ENCODE measurements at regions not wholly inside any gene's neighbourhood (a gene's known extent, or its start where the extent isn't known, plus 50 kb on each side); places are given as distances from the start of the nearest gene placed in this dataset.

GRCh38 chr20:2230726-2231488 lies 64.9 kb upstream of the TGM3 start:
- H3K4me1 ChIP-seq = no peaks in the 10 kb centered on the region
- H3K27ac ChIP-seq = no peak overlapping the region
- H3K27me3 ChIP-seq = peaks cover 0 to 3% (median 0%) of the 10 kb centered on the region in 7 donors
- TF ChIP-seq, protein P1, sequence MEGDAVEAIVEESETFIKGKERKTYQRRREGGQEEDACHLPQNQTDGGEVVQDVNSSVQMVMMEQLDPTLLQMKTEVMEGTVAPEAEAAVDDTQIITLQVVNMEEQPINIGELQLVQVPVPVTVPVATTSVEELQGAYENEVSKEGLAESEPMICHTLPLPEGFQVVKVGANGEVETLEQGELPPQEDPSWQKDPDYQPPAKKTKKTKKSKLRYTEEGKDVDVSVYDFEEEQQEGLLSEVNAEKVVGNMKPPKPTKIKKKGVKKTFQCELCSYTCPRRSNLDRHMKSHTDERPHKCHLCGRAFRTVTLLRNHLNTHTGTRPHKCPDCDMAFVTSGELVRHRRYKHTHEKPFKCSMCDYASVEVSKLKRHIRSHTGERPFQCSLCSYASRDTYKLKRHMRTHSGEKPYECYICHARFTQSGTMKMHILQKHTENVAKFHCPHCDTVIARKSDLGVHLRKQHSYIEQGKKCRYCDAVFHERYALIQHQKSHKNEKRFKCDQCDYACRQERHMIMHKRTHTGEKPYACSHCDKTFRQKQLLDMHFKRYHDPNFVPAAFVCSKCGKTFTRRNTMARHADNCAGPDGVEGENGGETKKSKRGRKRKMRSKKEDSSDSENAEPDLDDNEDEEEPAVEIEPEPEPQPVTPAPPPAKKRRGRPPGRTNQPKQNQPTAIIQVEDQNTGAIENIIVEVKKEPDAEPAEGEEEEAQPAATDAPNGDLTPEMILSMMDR (IDR thresholded peaks at IDR 0.05) = no peak
- no peaks in the 10 kb centered on the region for H3K36me3 ChIP-seq
- 80 to 84% methylated on average over 8 of the region's 8 CpGs for WGBS, 2 donors
- ATAC-seq = no peak
- no peak for DNase-seq
- intact Hi-C loops (cut with DNase I) = no loop called here
- no peaks in the 10 kb centered on the region for H3K9me3 ChIP-seq
- H3K4me3 ChIP-seq = no peak overlapping the region

DNA sequence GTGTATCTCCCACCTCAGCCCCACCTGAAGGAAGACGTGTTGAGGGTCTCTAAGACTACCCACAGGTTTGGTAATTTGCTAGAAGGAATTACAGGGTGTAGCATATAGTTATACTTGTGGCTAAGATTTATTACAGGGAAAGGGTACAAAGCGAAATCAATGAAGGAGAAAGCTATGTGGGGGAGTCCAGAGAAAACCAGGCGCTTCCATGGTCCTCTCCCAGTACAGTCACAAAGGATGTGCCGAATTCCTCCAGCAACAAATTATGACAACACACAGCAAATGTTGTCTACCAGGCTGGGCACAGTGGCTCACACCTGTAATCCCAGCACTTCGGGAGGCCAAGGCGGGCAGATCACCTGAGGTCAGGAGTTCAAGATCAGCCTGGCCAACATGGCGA lies 64.1 kb upstream of the TGM3 start:
- no peak overlapping the region for H3K27ac ChIP-seq
- H3K9me3 ChIP-seq = no peaks in the 10 kb centered on the region
- intact Hi-C loops (cut with DNase I) = no loop called here
- no peak for DNase-seq
- peaks cover 0 to 3% (median 0%) of the 10 kb centered on the region in 7 donors for H3K27me3 ChIP-seq
- no peaks in the 10 kb centered on the region for H3K36me3 ChIP-seq
- H3K4me1 ChIP-seq = peaks cover 0 to 4% (median 0%) of the 10 kb centered on the region in 9 donors
- WGBS, 2 donors = 95 to 96% methylated on average over 7 of the region's 7 CpGs
- TF ChIP-seq, protein P1 (IDR thresholded peaks at IDR 0.05) = no peak
- no peak overlapping the region for H3K4me3 ChIP-seq
- ATAC-seq = no peak

GRCh38 chr20:2234598-2235191 lies 61.1 kb upstream of the TGM3 start:
- Histone ChIP-seq H3K27ac (no peak overlapping the region), H3K27me3 (peaks cover 0 to under 1% (median 0%) of the 10 kb centered on the region in 7 donors), H3K36me3 (no peaks in the 10 kb centered on the region), H3K4me1 (peaks cover 0 to 13% (median 0%) of the 10 kb centered on the region in 9 donors), H3K9me3 (no peaks in the 10 kb centered on the region), H3K4me3 (no peak overlapping the region)
- TF ChIP-seq, protein P1 (IDR thresholded peaks at IDR 0.05) = no peak
- no peak for DNase-seq
- WGBS, 2 donors = 47 to 51% methylated on average over 5 of the region's 5 CpGs
- intact Hi-C loops (cut with DNase I) = no loop called here
- no peak for ATAC-seq

- peak in 4 of 8 donors; percentile 49 to 71 (median 64) for ATAC-seq
- H3K27ac ChIP-seq = peak overlapping the region in 4 of 10 donors; percentile 29 to 66 (median 42)
- 45 to 52% methylated on average over 13 of the region's 13 CpGs for WGBS, 2 donors
These were observed 59.5 kb upstream of the TGM3 start for GRCh38 chr20:2236256-2236655.

More at GRCh38 chr20:2236256-2236655, 59.5 kb upstream of the TGM3 start:
- H3K27me3 ChIP-seq = peaks cover 0 to 3% (median 0%) of the 10 kb centered on the region in 7 donors
- intact Hi-C loops (cut with DNase I) = no loop called here
- no peaks in the 10 kb centered on the region for H3K36me3 ChIP-seq
- H3K9me3 ChIP-seq = no peaks in the 10 kb centered on the region
- no peak for DNase-seq
- no peak overlapping the region for H3K4me3 ChIP-seq
- peaks cover 0 to 13% (median 0%) of the 10 kb centered on the region in 9 donors for H3K4me1 ChIP-seq
- TF ChIP-seq, protein P1 (IDR thresholded peaks at IDR 0.05) = no peak

Measured in heart right ventricle (tissue), 16 donors.